ENCODE measurements at regions not wholly inside any gene's neighbourhood (a gene's known extent, or its start where the extent isn't known, plus 50 kb on each side); places are given as distances from the start of the nearest gene placed in this dataset.

DNA sequence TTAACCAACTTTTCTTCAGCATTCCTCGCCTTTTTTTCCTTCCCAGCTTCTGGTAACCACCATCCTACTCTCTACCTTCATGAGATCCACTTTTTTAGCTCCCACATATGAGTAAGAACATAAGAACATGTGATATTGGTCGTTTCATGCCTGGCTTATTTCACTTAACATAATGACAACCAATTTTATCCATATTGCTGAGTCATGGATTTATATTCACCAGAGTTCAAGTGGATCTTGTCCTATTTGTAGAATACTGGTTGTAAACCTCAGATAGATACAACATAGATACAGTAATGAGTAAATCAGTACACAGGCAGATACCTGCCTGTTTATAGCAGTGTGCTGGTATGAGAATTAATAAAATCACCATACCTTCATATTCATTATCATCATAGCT, 412.0 kb upstream of the RBMS3 start:
- no peak overlapping the region for H2AFZ ChIP-seq (ENCODE audit: control insufficient read depth, low read length)
- TF ChIP-seq, protein P1, sequence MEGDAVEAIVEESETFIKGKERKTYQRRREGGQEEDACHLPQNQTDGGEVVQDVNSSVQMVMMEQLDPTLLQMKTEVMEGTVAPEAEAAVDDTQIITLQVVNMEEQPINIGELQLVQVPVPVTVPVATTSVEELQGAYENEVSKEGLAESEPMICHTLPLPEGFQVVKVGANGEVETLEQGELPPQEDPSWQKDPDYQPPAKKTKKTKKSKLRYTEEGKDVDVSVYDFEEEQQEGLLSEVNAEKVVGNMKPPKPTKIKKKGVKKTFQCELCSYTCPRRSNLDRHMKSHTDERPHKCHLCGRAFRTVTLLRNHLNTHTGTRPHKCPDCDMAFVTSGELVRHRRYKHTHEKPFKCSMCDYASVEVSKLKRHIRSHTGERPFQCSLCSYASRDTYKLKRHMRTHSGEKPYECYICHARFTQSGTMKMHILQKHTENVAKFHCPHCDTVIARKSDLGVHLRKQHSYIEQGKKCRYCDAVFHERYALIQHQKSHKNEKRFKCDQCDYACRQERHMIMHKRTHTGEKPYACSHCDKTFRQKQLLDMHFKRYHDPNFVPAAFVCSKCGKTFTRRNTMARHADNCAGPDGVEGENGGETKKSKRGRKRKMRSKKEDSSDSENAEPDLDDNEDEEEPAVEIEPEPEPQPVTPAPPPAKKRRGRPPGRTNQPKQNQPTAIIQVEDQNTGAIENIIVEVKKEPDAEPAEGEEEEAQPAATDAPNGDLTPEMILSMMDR (optimal IDR thresholded peaks at IDR 0.05 in 1 of 3, IDR thresholded peaks at IDR 0.05 in 1 of 3, conservative IDR thresholded peaks at IDR 0.05 in 1 of 3; ENCODE audit: extremely low read depth in 1 of 3, insufficient read depth in 2 of 3, low read length in 3 of 3), result no peak
- no peak for TF ChIP-seq EZH2 (IDR thresholded peaks at IDR 0.05; ENCODE audit: low read length)
- DNase-seq (ENCODE audit: low read depth, low spot score) (no peak), FAIRE-seq (no peak)
- no peak overlapping the region for H3K4me2 ChIP-seq (ENCODE audit: control insufficient read depth, extremely low read depth, insufficient read depth, low read depth, low read length)
- no peaks in the 10 kb centered on the region for H3K27me3 ChIP-seq (ENCODE audit: control insufficient read depth, extremely low read depth, insufficient read depth, low read length)
- no peak overlapping the region for H3K4me3 ChIP-seq (ENCODE audit: control insufficient read depth in 2 of 3, extremely low read depth in 1 of 3, insufficient read depth in 2 of 3, low read depth in 1 of 3, low read length in 3 of 3)
- H3K79me2 ChIP-seq (ENCODE audit: control insufficient read depth, insufficient read depth, low read length), result no peaks in the 10 kb centered on the region
- no peaks in the 10 kb centered on the region for H3K4me1 ChIP-seq (ENCODE audit: control insufficient read depth, extremely low read depth, insufficient read depth, low read length)
- no peak overlapping the region for H3K9ac ChIP-seq (ENCODE audit: control insufficient read depth, extremely low read depth, insufficient read depth, low read length)
- no peaks in the 10 kb centered on the region for H3K9me3 ChIP-seq (ENCODE audit: control insufficient read depth, low read depth, low read length)
- no peaks in the 10 kb centered on the region for H3K9me1 ChIP-seq (ENCODE audit: control insufficient read depth, extremely low read depth, insufficient read depth, low read length)
- no peak overlapping the region for H3K27ac ChIP-seq (ENCODE audit: control insufficient read depth, insufficient read depth, low read length)
- dilution Hi-C loops (cut with MboI; ENCODE audit: extremely low pct_ligation_motif_present, low sequenced_read_pairs), result no loop called here
- no peaks in the 10 kb centered on the region for H4K20me1 ChIP-seq (ENCODE audit: control insufficient read depth, extremely low read depth, insufficient read depth, low read length)
- H3K36me3 ChIP-seq (ENCODE audit: control insufficient read depth in 2 of 2, extremely low read depth in 1 of 2, insufficient read depth in 2 of 2, low read length in 2 of 2), result no peaks in the 10 kb centered on the region

DNA sequence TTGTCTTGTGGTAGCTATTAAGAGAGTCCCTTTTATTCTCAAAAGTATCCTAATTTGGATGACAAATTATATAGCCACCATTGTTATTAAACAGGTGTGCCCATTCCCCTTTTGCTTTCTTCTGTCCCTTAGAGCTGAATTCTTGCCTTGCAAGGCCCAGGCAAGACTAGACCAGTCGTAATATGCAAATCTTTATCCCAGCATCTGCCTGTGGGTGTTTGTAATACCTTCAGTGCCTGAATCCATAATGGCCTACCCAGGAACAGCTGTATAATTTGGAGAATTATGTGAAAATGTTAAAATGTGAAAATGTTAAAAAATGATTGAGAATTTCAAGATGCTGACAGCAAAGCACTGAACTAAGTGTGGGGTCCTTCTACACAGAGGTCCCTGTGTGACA, 403.0 kb upstream of the RBMS3 start:
- H3K27ac ChIP-seq (ENCODE audit: control insufficient read depth, insufficient read depth, low read length), result no peak overlapping the region

More for the DNA sequence above, 403.0 kb upstream of the RBMS3 start:
- no peak for DNase-seq (ENCODE audit: low read depth, low spot score)
- TF ChIP-seq, protein P1 (optimal IDR thresholded peaks at IDR 0.05 in 1 of 3, IDR thresholded peaks at IDR 0.05 in 1 of 3, conservative IDR thresholded peaks at IDR 0.05 in 1 of 3; ENCODE audit: extremely low read depth in 1 of 3, insufficient read depth in 2 of 3, low read length in 3 of 3), result no peak
- no peak for TF ChIP-seq EZH2 (IDR thresholded peaks at IDR 0.05; ENCODE audit: low read length)
- H3K9ac ChIP-seq (ENCODE audit: control insufficient read depth, extremely low read depth, insufficient read depth, low read length), result no peak overlapping the region
- dilution Hi-C loops (cut with MboI; ENCODE audit: extremely low pct_ligation_motif_present, low sequenced_read_pairs), result no loop called here
- no peaks in the 10 kb centered on the region for H3K27me3 ChIP-seq (ENCODE audit: control insufficient read depth, extremely low read depth, insufficient read depth, low read length)
- no peaks in the 10 kb centered on the region for H3K9me1 ChIP-seq (ENCODE audit: control insufficient read depth, extremely low read depth, insufficient read depth, low read length)
- H4K20me1 ChIP-seq (ENCODE audit: control insufficient read depth, extremely low read depth, insufficient read depth, low read length), result no peaks in the 10 kb centered on the region
- no peak overlapping the region for H3K4me2 ChIP-seq (ENCODE audit: control insufficient read depth, extremely low read depth, insufficient read depth, low read depth, low read length)
- H3K36me3 ChIP-seq (ENCODE audit: control insufficient read depth in 2 of 2, extremely low read depth in 1 of 2, insufficient read depth in 2 of 2, low read length in 2 of 2), result no peaks in the 10 kb centered on the region
- H3K4me3 ChIP-seq (ENCODE audit: control insufficient read depth in 2 of 3, extremely low read depth in 1 of 3, insufficient read depth in 2 of 3, low read depth in 1 of 3, low read length in 3 of 3), result no peak overlapping the region
- no peak for FAIRE-seq
- H3K4me1 ChIP-seq (ENCODE audit: control insufficient read depth, extremely low read depth, insufficient read depth, low read length), result no peaks in the 10 kb centered on the region
- H3K9me3 ChIP-seq (ENCODE audit: control insufficient read depth, low read depth, low read length), result no peaks in the 10 kb centered on the region
- H2AFZ ChIP-seq (ENCODE audit: control insufficient read depth, low read length), result no peak overlapping the region
- no peaks in the 10 kb centered on the region for H3K79me2 ChIP-seq (ENCODE audit: control insufficient read depth, insufficient read depth, low read length)

Measured in keratinocyte (primary cell).